ENCODE measurements at regions not wholly inside any gene's neighbourhood (a gene's known extent, or its start where the extent isn't known, plus 50 kb on each side); places are given as distances from the start of the nearest gene placed in this dataset.

GRCh38 chr19:27777726-27778125 lies 1435.2 kb downstream of the UQCRFS1 start:
- no peak for DNase-seq

GRCh38 chr19:27777242-27777641 lies 1435.7 kb downstream of the UQCRFS1 start:
- DNase-seq = peak; percentile 38

GRCh38 chr19:27776524-27776923 lies 1436.4 kb downstream of the UQCRFS1 start:
- no peak for DNase-seq

- DNase-seq = no peak
Observed at GRCh38 chr19:27776020-27776419, 1436.9 kb downstream of the UQCRFS1 start.

GRCh38 chr19:27775395-27775794 lies 1437.6 kb downstream of the UQCRFS1 start:
- DNase-seq = no peak

GRCh38 chr19:27774827-27775226 lies 1438.1 kb downstream of the UQCRFS1 start:
- DNase-seq = no peak

GRCh38 chr19:27774337-27774736 lies 1438.6 kb downstream of the UQCRFS1 start:
- no peak for DNase-seq

GRCh38 chr19:27773318-27774094 lies 1439.4 kb downstream of the UQCRFS1 start:
- peak; percentile 30 for DNase-seq

- DNase-seq = no peak
Observed at GRCh38 chr19:27772059-27772458, 1440.9 kb downstream of the UQCRFS1 start.

- no peak for DNase-seq
Observed at GRCh38 chr19:27770095-27770494, 1442.9 kb downstream of the UQCRFS1 start.

- DNase-seq = no peak
Observed at GRCh38 chr19:27767234-27767633, 1445.7 kb downstream of the UQCRFS1 start.

- DNase-seq = no peak
Observed at GRCh38 chr19:27765912-27766725, 1446.8 kb downstream of the UQCRFS1 start.

GRCh38 chr19:27765397-27765796 lies 1447.6 kb downstream of the UQCRFS1 start:
- DNase-seq = no peak

- DNase-seq = no peak
Observed at GRCh38 chr19:27764186-27764804, 1448.7 kb downstream of the UQCRFS1 start.

- DNase-seq = no peak
Observed at GRCh38 chr19:27762933-27763332, 1450.0 kb downstream of the UQCRFS1 start.

- DNase-seq = no peak
Observed at GRCh38 chr19:27759896-27760295, 1453.1 kb downstream of the UQCRFS1 start.

GRCh38 chr19:27758626-27759505 lies 1454.1 kb downstream of the UQCRFS1 start:
- DNase-seq = no peak

- DNase-seq = no peak
Observed at GRCh38 chr19:27754700-27755099, 1458.3 kb downstream of the UQCRFS1 start.

- peak; percentile 27 for DNase-seq
Observed at GRCh38 chr19:27753622-27754021, 1459.3 kb downstream of the UQCRFS1 start.

- peak; percentile 28 for DNase-seq
Observed at GRCh38 chr19:27752530-27753184, 1460.3 kb downstream of the UQCRFS1 start.

GRCh38 chr19:27751044-27751391 lies 1461.9 kb downstream of the UQCRFS1 start:
- no peak for DNase-seq

- DNase-seq = no peak
Observed at GRCh38 chr19:27750391-27751043, 1462.4 kb downstream of the UQCRFS1 start.

Measured in activated effector memory CD4-positive, alpha-beta T cell treated with anti-CD3 and anti-CD28 coated beads, Interleukin-2, amount 50 U/mL, for 16 hours (primary cell).